ENCODE measurements at regions not wholly inside any gene's neighbourhood (a gene's known extent, or its start where the extent isn't known, plus 50 kb on each side); places are given as distances from the start of the nearest gene placed in this dataset.
"Not testable (repeated sequence)": the region's sequence is repeated elsewhere in the genome, so short reads cannot be mapped to it uniquely, and the experiment has no call there.

- Histone ChIP-seq H3K4me3 (no peak overlapping the region), H3K27ac (no peak overlapping the region; a peak in 1 of 22 replicates), H3K36me3 (0 out of 22 replicates have a peak, but pooled peaks cover 0 to 6% (median 0%) of the 10 kb centered on the region in 11 experiments), H4K20me1 (no peaks in the 10 kb centered on the region), H3K4me2 (peak overlapping the region in 5 of 11 experiments; percentile 14 to 35 (median 23); a peak in 5 of 22 replicates), H3K27me3 (no peaks in the 10 kb centered on the region), H3K9me3 (replicated peaks in 1 of 11) (peaks cover 15 to 66% (median 42%) of the 10 kb centered on the region in 11 experiments), H3K9ac (no peak overlapping the region), H3K4me1 (peaks cover 18 to 50% (median 32%) of the 10 kb centered on the region in 10 experiments)
- TF ChIP-seq Cebpa-rat (IDR thresholded peaks at IDR 0.05) = no peak
Observed at GRCh38 chr2:8509621-8510020, 172.2 kb upstream of the ID2 start.

- Histone ChIP-seq H3K9me3 (replicated peaks in 1 of 11) (peaks cover 15 to 66% (median 42%) of the 10 kb centered on the region in 11 experiments), H3K27ac (peak overlapping the region in 3 of 11 experiments; percentile 11 to 50 (median 13); a peak in 1 of 22 replicates), H3K4me1 (peaks cover 22 to 54% (median 36%) of the 10 kb centered on the region in 10 experiments), H3K4me2 (peak overlapping the region in 4 of 11 experiments; percentile 14 to 64 (median 42); a peak in 2 of 22 replicates)
- H3K27me3 ChIP-seq, H3K9ac ChIP-seq, H3K4me3 ChIP-seq, H4K20me1 ChIP-seq, H3K36me3 ChIP-seq: not testable (repeated sequence)
Observed at GRCh38 chr2:8510055-8510454, 171.8 kb upstream of the ID2 start.

- no peaks in the 10 kb centered on the region for H4K20me1 ChIP-seq
- H3K4me1 ChIP-seq = peaks cover 27 to 59% (median 41%) of the 10 kb centered on the region in 10 experiments
- H3K4me3 ChIP-seq = no peak overlapping the region
- H3K36me3 ChIP-seq = 0 out of 22 replicates have a peak, but pooled peaks cover 0 to 6% (median 0%) of the 10 kb centered on the region in 11 experiments
- H3K9ac ChIP-seq = 0 out of 22 replicates have a peak overlapping the region, but pooled peaks of 2 of the 11 experiments have one; percentile 7 to 23
- no peaks in the 10 kb centered on the region for H3K27me3 ChIP-seq
- H3K4me2 ChIP-seq = peak overlapping the region; percentile 3 to 79 (median 49)
- peak overlapping the region in 9 of 11 experiments; percentile 4 to 51 (median 24); a peak in 9 of 22 replicates for H3K27ac ChIP-seq
- peaks cover 15 to 66% (median 42%) of the 10 kb centered on the region in 11 experiments for H3K9me3 ChIP-seq (replicated peaks in 1 of 11)
- no peak for TF ChIP-seq Cebpa-rat (IDR thresholded peaks at IDR 0.05)
Observed at GRCh38 chr2:8510519-8510918, 171.3 kb upstream of the ID2 start.

- peaks cover 15 to 57% (median 40%) of the 10 kb centered on the region in 11 experiments for H3K9me3 ChIP-seq (replicated peaks in 1 of 11)
Observed at GRCh38 chr2:8511868-8512612, 169.8 kb upstream of the ID2 start.

GRCh38 chr2:8513601-8514273 is 168.1 kb upstream of the ID2 start:
- peaks cover 15 to 48% (median 34%) of the 10 kb centered on the region in 11 experiments for H3K9me3 ChIP-seq (replicated peaks in 1 of 11)
- H3K27ac ChIP-seq = peak overlapping the region in 10 of 11 experiments; percentile 1 to 84 (median 70); a peak in 16 of 22 replicates
- H3K27me3 ChIP-seq = no peaks in the 10 kb centered on the region
- peak overlapping the region; percentile 63 to 93 (median 83); a peak in 20 of 22 replicates for H3K4me2 ChIP-seq
- H3K36me3 ChIP-seq = 0 out of 22 replicates have a peak, but pooled peaks cover 0 to 2% (median 0%) of the 10 kb centered on the region in 11 experiments
- peaks cover 59 to 91% (median 72%) of the 10 kb centered on the region in 10 experiments for H3K4me1 ChIP-seq
- H4K20me1 ChIP-seq = no peaks in the 10 kb centered on the region
- H3K9ac ChIP-seq = no peak overlapping the region
- TF ChIP-seq Cebpa-rat (IDR thresholded peaks at IDR 0.05) = no peak
- 0 out of 20 replicates have a peak overlapping the region, but pooled peaks of 1 of the 10 experiments have one; percentile 49 for H3K4me3 ChIP-seq

More at GRCh38 chr2:8511868-8512612, 169.8 kb upstream of the ID2 start:
- Histone ChIP-seq H3K4me3 (no peak overlapping the region), H3K36me3 (0 out of 22 replicates have a peak, but pooled peaks cover 0 to 6% (median 0%) of the 10 kb centered on the region in 11 experiments), H3K4me1 (peaks cover 42 to 74% (median 55%) of the 10 kb centered on the region in 10 experiments), H3K4me2 (peak overlapping the region in 6 of 11 experiments; percentile 3 to 79 (median 57); a peak in 11 of 22 replicates), H4K20me1 (no peaks in the 10 kb centered on the region), H3K9ac (peak overlapping the region in 2 of 11 experiments; percentile 2 to 12; a peak in 1 of 22 replicates), H3K27me3 (no peaks in the 10 kb centered on the region), H3K27ac (peak overlapping the region in 6 of 11 experiments; percentile 3 to 38 (median 23); a peak in 5 of 22 replicates)
- no peak for TF ChIP-seq Cebpa-rat (IDR thresholded peaks at IDR 0.05)

GRCh38 chr2:8514274-8514662 is 167.6 kb upstream of the ID2 start:
- TF ChIP-seq Cebpa-rat (IDR thresholded peaks at IDR 0.05) = no peak
- peaks cover 64 to 95% (median 78%) of the 10 kb centered on the region in 10 experiments for H3K4me1 ChIP-seq

GRCh38 chr2:8514796-8515758 is 166.8 kb upstream of the ID2 start:
- peaks cover 72 to 96% (median 84%) of the 10 kb centered on the region in 10 experiments for H3K4me1 ChIP-seq
- H3K4me3 ChIP-seq = peak overlapping the region in 5 of 10 experiments; percentile 3 to 49 (median 13); a peak in 3 of 20 replicates
- TF ChIP-seq Cebpa-rat (IDR thresholded peaks at IDR 0.05) = no peak
- H3K36me3 ChIP-seq = no peaks in the 10 kb centered on the region
- peaks cover 4 to 34% (median 20%) of the 10 kb centered on the region in 11 experiments for H3K9me3 ChIP-seq (replicated peaks in 1 of 11)
- H3K27ac ChIP-seq = peak overlapping the region; percentile 40 to 84 (median 69); a peak in 21 of 22 replicates
- H3K4me2 ChIP-seq = peak overlapping the region; percentile 63 to 93 (median 83)
- peak overlapping the region in 10 of 11 experiments; percentile 14 to 74 (median 68); a peak in 18 of 22 replicates for H3K9ac ChIP-seq
- H4K20me1 ChIP-seq = no peaks in the 10 kb centered on the region
- H3K27me3 ChIP-seq = no peaks in the 10 kb centered on the region

More at GRCh38 chr2:8514274-8514662, 167.6 kb upstream of the ID2 start:
- H3K4me3 ChIP-seq = peak overlapping the region in 1 of 10 experiments; percentile 49; a peak in 1 of 20 replicates
- H4K20me1 ChIP-seq = no peaks in the 10 kb centered on the region
- peak overlapping the region; percentile 63 to 93 (median 83); a peak in 21 of 22 replicates for H3K4me2 ChIP-seq
- H3K27ac ChIP-seq = peak overlapping the region in 10 of 11 experiments; percentile 1 to 84 (median 70); a peak in 16 of 22 replicates
- H3K9me3 ChIP-seq (replicated peaks in 1 of 11) = peaks cover 12 to 43% (median 29%) of the 10 kb centered on the region in 11 experiments
- peak overlapping the region in 6 of 11 experiments; percentile 43 to 74 (median 68); a peak in 5 of 22 replicates for H3K9ac ChIP-seq
- H3K36me3 ChIP-seq = no peaks in the 10 kb centered on the region
- H3K27me3 ChIP-seq = no peaks in the 10 kb centered on the region

All from BLaER1 treated with 17β-estradiol and CSF1 and Interleukin-3, amounts not matched to agents 10 nM and 100 nM (cell line).